Loucy (cell line): ENCODE measurements at regions not wholly inside any gene's neighbourhood (a gene's known extent, or its start where the extent isn't known, plus 50 kb on each side); places are given as distances from the start of the nearest gene placed in this dataset.

Experiments
- H2AFZ ChIP-seq: fragments of 200-600 bp; sonication (generic); 2 replicates; pipeline ENCODE4 v1.6.0; 2016; ENCODE audit warnings: antibody characterized with exemption, mild to moderate bottlenecking, low read length, moderate library complexity
- H3F3A ChIP-seq: fragments of 200-600 bp; 2 replicates; pipeline ENCODE4 v1.6.0; 2016; ENCODE audit warnings: antibody characterized with exemption, low read depth, mild to moderate bottlenecking
- H3K27me3 ChIP-seq: fragments of 200-600 bp; sonication (generic); 2 replicates; pipeline ENCODE4 v1.6.1; 2014; ENCODE audit warnings: low read length, mild to moderate bottlenecking; ENCODE audit not compliant: insufficient read depth, poor library complexity, severe bottlenecking
- H3K36me3 ChIP-seq: fragments of 200-600 bp; sonication (generic); 2 replicates; pipeline ENCODE4 v1.6.1; 2016; ENCODE audit warnings: low read length; ENCODE audit not compliant: insufficient read depth
- H3K4me1 ChIP-seq: fragments of 200-600 bp; sonication (generic); 2 replicates; pipeline ENCODE4 v1.5.1; 2014; ENCODE audit warnings: low read length, mild to moderate bottlenecking; ENCODE audit not compliant: insufficient read depth, poor library complexity, severe bottlenecking
- H3K4me2 ChIP-seq: fragments of 200-600 bp; sonication (generic); 2 replicates; pipeline ENCODE4 v1.6.0; 2014; ENCODE audit warnings: antibody characterized with exemption, low read length, low read depth, mild to moderate bottlenecking; ENCODE audit not compliant: poor library complexity, severe bottlenecking
- H3K4me3 ChIP-seq: fragments of 200-600 bp; sonication (generic); 2 replicates; pipeline ENCODE4 v1.5.1; 2014; ENCODE audit warnings: low read length, mild to moderate bottlenecking, mixed read lengths; ENCODE audit not compliant: poor library complexity, severe bottlenecking
- H3K79me2 ChIP-seq: fragments of 200-600 bp; sonication (generic); 2 replicates; pipeline ENCODE4 v1.6.1; 2014; ENCODE audit warnings: low read length; ENCODE audit not compliant: insufficient read depth
- H3K9ac ChIP-seq: fragments of 200-600 bp; sonication (generic); 2 replicates; pipeline ENCODE4 v1.6.0; 2014; ENCODE audit warnings: mild to moderate bottlenecking, low read depth, low read length, moderate library complexity; ENCODE audit not compliant: poor library complexity, severe bottlenecking
- H3K9me2 ChIP-seq: fragments of 200-600 bp; sonication (generic); replicated peaks from 2 replicates; pipeline ENCODE4 v1.6.1; 2016; ENCODE audit warnings: low read depth, low read length, mixed read lengths
- H3K9me3 ChIP-seq: fragments of 200-600 bp; sonication (generic); 2 replicates; pipeline ENCODE4 v1.6.1; 2014; ENCODE audit warnings: mild to moderate bottlenecking, antibody characterized with exemption, low read length, low read depth; ENCODE audit not compliant: insufficient read depth
- H4K20me1 ChIP-seq: fragments of 200-600 bp; sonication (generic); 2 replicates; pipeline ENCODE4 v1.6.0; 2014; ENCODE audit warnings: antibody characterized with exemption, low read length, mild to moderate bottlenecking; ENCODE audit not compliant: insufficient read depth, poor library complexity, severe bottlenecking
- CTCF ChIP-seq: fragments of 200-600 bp; sonication (generic); conservative IDR thresholded peaks from 2 replicates; pipeline ENCODE4 v1.5.1; 2014; ENCODE audit warnings: mild to moderate bottlenecking, antibody characterized with exemption, low read length
- EZH2phosphoT487 ChIP-seq: fragments of 200-600 bp; IDR thresholded peaks from 2 replicates; pipeline ENCODE4 v1.6.1; 2018; ENCODE audit warnings: antibody characterized with exemption, mild to moderate bottlenecking, moderate library complexity, borderline replicate concordance

GRCh38 chr10:59003203-59003602, 173.2 kb upstream of the PHYHIPL start:
- Histone ChIP-seq H3K4me1 (no peaks in the 10 kb centered on the region), H3K9me2 (no peaks in the 10 kb centered on the region), H3F3A (no peaks in the 10 kb centered on the region), H3K27me3 (no peaks in the 10 kb centered on the region), H4K20me1 (no peaks in the 10 kb centered on the region), H3K9me3 (no peaks in the 10 kb centered on the region), H2AFZ (no peak overlapping the region), H3K36me3 (no peaks in the 10 kb centered on the region), H3K4me3 (no peak overlapping the region), H3K79me2 (no peaks in the 10 kb centered on the region), H3K4me2 (no peak overlapping the region), H3K9ac (no peak overlapping the region)
- TF ChIP-seq EZH2phosphoT487 (no peak), CTCF (no peak)

- no peaks in the 10 kb centered on the region for H3K36me3 ChIP-seq
- no peaks in the 10 kb centered on the region for H3K9me2 ChIP-seq
- H3K4me3 ChIP-seq = no peak overlapping the region
- H3K9me3 ChIP-seq = no peaks in the 10 kb centered on the region
- no peaks in the 10 kb centered on the region for H3F3A ChIP-seq
- TF ChIP-seq EZH2phosphoT487 (no peak), CTCF (no peak)
- no peaks in the 10 kb centered on the region for H3K79me2 ChIP-seq
- H3K4me2 ChIP-seq = no peak overlapping the region
- no peaks in the 10 kb centered on the region for H4K20me1 ChIP-seq
- H3K27me3 ChIP-seq = no peaks in the 10 kb centered on the region
- no peak overlapping the region for H3K9ac ChIP-seq
- H3K4me1 ChIP-seq = no peaks in the 10 kb centered on the region
- no peak overlapping the region for H2AFZ ChIP-seq
Observed at GRCh38 chr10:59004392-59004791, 172.1 kb upstream of the PHYHIPL start.

- H3K4me3 ChIP-seq = no peak overlapping the region
- no peak overlapping the region for H2AFZ ChIP-seq
- H3K79me2 ChIP-seq = no peaks in the 10 kb centered on the region
- no peaks in the 10 kb centered on the region for H3F3A ChIP-seq
- H3K27me3 ChIP-seq = no peaks in the 10 kb centered on the region
- no peaks in the 10 kb centered on the region for H3K4me1 ChIP-seq
- no peaks in the 10 kb centered on the region for H3K9me3 ChIP-seq
- no peak for TF ChIP-seq CTCF
- TF ChIP-seq EZH2phosphoT487 = no peak
- no peaks in the 10 kb centered on the region for H3K9me2 ChIP-seq
- H3K4me2 ChIP-seq = no peak overlapping the region
- H3K36me3 ChIP-seq = no peaks in the 10 kb centered on the region
- no peaks in the 10 kb centered on the region for H4K20me1 ChIP-seq
- no peak overlapping the region for H3K9ac ChIP-seq
Observed at GRCh38 chr10:59006511-59007306, 169.7 kb upstream of the PHYHIPL start.
